Loucy (cell line): ENCODE measurements at regions not wholly inside any gene's neighbourhood (a gene's known extent, or its start where the extent isn't known, plus 50 kb on each side); places are given as distances from the start of the nearest gene placed in this dataset.

Experiments
- H2AFZ ChIP-seq: fragments of 200-600 bp; sonication (generic); 2 replicates; pipeline ENCODE4 v1.6.0; 2016; ENCODE audit warnings: antibody characterized with exemption, mild to moderate bottlenecking, low read length, moderate library complexity
- H3F3A ChIP-seq: fragments of 200-600 bp; 2 replicates; pipeline ENCODE4 v1.6.0; 2016; ENCODE audit warnings: antibody characterized with exemption, low read depth, mild to moderate bottlenecking
- H3K27me3 ChIP-seq: fragments of 200-600 bp; sonication (generic); 2 replicates; pipeline ENCODE4 v1.6.1; 2014; ENCODE audit warnings: low read length, mild to moderate bottlenecking; ENCODE audit not compliant: insufficient read depth, poor library complexity, severe bottlenecking
- H3K36me3 ChIP-seq: fragments of 200-600 bp; sonication (generic); 2 replicates; pipeline ENCODE4 v1.6.1; 2016; ENCODE audit warnings: low read length; ENCODE audit not compliant: insufficient read depth
- H3K4me1 ChIP-seq: fragments of 200-600 bp; sonication (generic); 2 replicates; pipeline ENCODE4 v1.5.1; 2014; ENCODE audit warnings: low read length, mild to moderate bottlenecking; ENCODE audit not compliant: insufficient read depth, poor library complexity, severe bottlenecking
- H3K4me2 ChIP-seq: fragments of 200-600 bp; sonication (generic); 2 replicates; pipeline ENCODE4 v1.6.0; 2014; ENCODE audit warnings: antibody characterized with exemption, low read length, low read depth, mild to moderate bottlenecking; ENCODE audit not compliant: poor library complexity, severe bottlenecking
- H3K4me3 ChIP-seq: fragments of 200-600 bp; sonication (generic); 2 replicates; pipeline ENCODE4 v1.5.1; 2014; ENCODE audit warnings: low read length, mild to moderate bottlenecking, mixed read lengths; ENCODE audit not compliant: poor library complexity, severe bottlenecking
- H3K79me2 ChIP-seq: fragments of 200-600 bp; sonication (generic); 2 replicates; pipeline ENCODE4 v1.6.1; 2014; ENCODE audit warnings: low read length; ENCODE audit not compliant: insufficient read depth
- H3K9ac ChIP-seq: fragments of 200-600 bp; sonication (generic); 2 replicates; pipeline ENCODE4 v1.6.0; 2014; ENCODE audit warnings: mild to moderate bottlenecking, low read depth, low read length, moderate library complexity; ENCODE audit not compliant: poor library complexity, severe bottlenecking
- H3K9me2 ChIP-seq: fragments of 200-600 bp; sonication (generic); replicated peaks from 2 replicates; pipeline ENCODE4 v1.6.1; 2016; ENCODE audit warnings: low read depth, low read length, mixed read lengths
- H3K9me3 ChIP-seq: fragments of 200-600 bp; sonication (generic); 2 replicates; pipeline ENCODE4 v1.6.1; 2014; ENCODE audit warnings: mild to moderate bottlenecking, antibody characterized with exemption, low read length, low read depth; ENCODE audit not compliant: insufficient read depth
- H4K20me1 ChIP-seq: fragments of 200-600 bp; sonication (generic); 2 replicates; pipeline ENCODE4 v1.6.0; 2014; ENCODE audit warnings: antibody characterized with exemption, low read length, mild to moderate bottlenecking; ENCODE audit not compliant: insufficient read depth, poor library complexity, severe bottlenecking
- EZH2phosphoT487 ChIP-seq: fragments of 200-600 bp; IDR thresholded peaks from 2 replicates; pipeline ENCODE4 v1.6.1; 2018; ENCODE audit warnings: antibody characterized with exemption, mild to moderate bottlenecking, moderate library complexity, borderline replicate concordance
- TF ChIP-seq, protein P1 (sequence below): fragments of 200-600 bp; sonication (generic); conservative IDR thresholded peaks from 2 replicates; pipeline ENCODE4 v1.5.1; 2014; ENCODE audit warnings: mild to moderate bottlenecking, antibody characterized with exemption, low read length

GRCh38 chrX:125378205-125378604, 58.5 kb downstream of the TEX13C start:
- Histone ChIP-seq H3K4me2 (no peak overlapping the region), H3K9me3 (no peaks in the 10 kb centered on the region), H3K4me3 (no peak overlapping the region), H3K36me3 (no peaks in the 10 kb centered on the region), H3K9me2 (no peaks in the 10 kb centered on the region), H2AFZ (no peak overlapping the region), H3K79me2 (no peaks in the 10 kb centered on the region), H3K27me3 (no peaks in the 10 kb centered on the region), H4K20me1 (no peaks in the 10 kb centered on the region), H3F3A (no peaks in the 10 kb centered on the region), H3K9ac (no peak overlapping the region), H3K4me1 (no peaks in the 10 kb centered on the region)
- no peak for TF ChIP-seq EZH2phosphoT487
- TF ChIP-seq, protein P1, sequence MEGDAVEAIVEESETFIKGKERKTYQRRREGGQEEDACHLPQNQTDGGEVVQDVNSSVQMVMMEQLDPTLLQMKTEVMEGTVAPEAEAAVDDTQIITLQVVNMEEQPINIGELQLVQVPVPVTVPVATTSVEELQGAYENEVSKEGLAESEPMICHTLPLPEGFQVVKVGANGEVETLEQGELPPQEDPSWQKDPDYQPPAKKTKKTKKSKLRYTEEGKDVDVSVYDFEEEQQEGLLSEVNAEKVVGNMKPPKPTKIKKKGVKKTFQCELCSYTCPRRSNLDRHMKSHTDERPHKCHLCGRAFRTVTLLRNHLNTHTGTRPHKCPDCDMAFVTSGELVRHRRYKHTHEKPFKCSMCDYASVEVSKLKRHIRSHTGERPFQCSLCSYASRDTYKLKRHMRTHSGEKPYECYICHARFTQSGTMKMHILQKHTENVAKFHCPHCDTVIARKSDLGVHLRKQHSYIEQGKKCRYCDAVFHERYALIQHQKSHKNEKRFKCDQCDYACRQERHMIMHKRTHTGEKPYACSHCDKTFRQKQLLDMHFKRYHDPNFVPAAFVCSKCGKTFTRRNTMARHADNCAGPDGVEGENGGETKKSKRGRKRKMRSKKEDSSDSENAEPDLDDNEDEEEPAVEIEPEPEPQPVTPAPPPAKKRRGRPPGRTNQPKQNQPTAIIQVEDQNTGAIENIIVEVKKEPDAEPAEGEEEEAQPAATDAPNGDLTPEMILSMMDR: no peak

DNA sequence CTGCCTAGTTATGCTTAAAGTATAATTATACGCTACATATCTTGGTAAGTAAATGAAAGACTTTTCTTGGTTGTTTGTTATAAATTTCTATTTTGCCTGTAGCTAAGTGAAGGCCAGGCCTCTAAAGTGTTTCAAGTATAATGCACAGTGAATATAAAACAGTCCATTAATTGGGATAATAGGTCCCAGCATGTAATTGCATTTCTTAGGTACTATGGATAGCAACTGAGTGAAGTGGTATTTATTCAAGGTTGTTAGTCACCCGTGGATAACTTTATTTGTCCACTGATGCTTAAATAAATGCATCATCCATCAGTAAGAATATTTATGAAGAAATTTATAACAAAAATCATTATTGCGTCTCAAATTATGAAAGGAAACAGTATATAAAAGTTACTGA, 59.1 kb downstream of the TEX13C start:
- no peaks in the 10 kb centered on the region for H3K36me3 ChIP-seq
- no peak overlapping the region for H3K4me2 ChIP-seq
- no peaks in the 10 kb centered on the region for H4K20me1 ChIP-seq
- no peaks in the 10 kb centered on the region for H3K9me3 ChIP-seq
- no peaks in the 10 kb centered on the region for H3K4me1 ChIP-seq
- H3F3A ChIP-seq: no peaks in the 10 kb centered on the region
- no peak overlapping the region for H3K4me3 ChIP-seq
- no peak for TF ChIP-seq EZH2phosphoT487
- TF ChIP-seq, protein P1: no peak
- no peaks in the 10 kb centered on the region for H3K27me3 ChIP-seq
- no peak overlapping the region for H2AFZ ChIP-seq
- no peaks in the 10 kb centered on the region for H3K79me2 ChIP-seq
- no peak overlapping the region for H3K9ac ChIP-seq
- H3K9me2 ChIP-seq: no peaks in the 10 kb centered on the region

GRCh38 chrX:125382148-125382628, 62.5 kb downstream of the TEX13C start:
- TF ChIP-seq, protein P1: no peak
- no peak for TF ChIP-seq EZH2phosphoT487
- no peaks in the 10 kb centered on the region for H3K9me2 ChIP-seq
- H3K4me1 ChIP-seq: no peaks in the 10 kb centered on the region
- H2AFZ ChIP-seq: no peak overlapping the region
- no peaks in the 10 kb centered on the region for H3F3A ChIP-seq
- H3K79me2 ChIP-seq: no peaks in the 10 kb centered on the region
- no peak overlapping the region for H3K4me2 ChIP-seq
- H3K9me3 ChIP-seq: no peaks in the 10 kb centered on the region
- H3K27me3 ChIP-seq: no peaks in the 10 kb centered on the region
- H3K4me3 ChIP-seq: no peak overlapping the region
- H4K20me1 ChIP-seq: no peaks in the 10 kb centered on the region
- H3K9ac ChIP-seq: no peak overlapping the region
- H3K36me3 ChIP-seq: no peaks in the 10 kb centered on the region
